Nephron progenitor cell (in vitro differentiated cells): ENCODE measurements at regions not wholly inside any gene's neighbourhood (a gene's known extent, or its start where the extent isn't known, plus 50 kb on each side); places are given as distances from the start of the nearest gene placed in this dataset.

ENCODE experiments used
- DNase-seq: peaks from one replicate; pipeline ENCODE4 v3.0.0; 2021
- H3K27ac Mint-ChIP-seq: 2 replicates; pipeline ENCODE4 v1.8.0; 2021; ENCODE audit warnings: mild to moderate bottlenecking, moderate library complexity, mixed read lengths
- H3K27me3 Mint-ChIP-seq: 2 replicates; pipeline ENCODE4 v1.8.0; 2021; ENCODE audit warnings: mild to moderate bottlenecking, low read depth, mixed read lengths; ENCODE audit not compliant: poor library complexity
- H3K36me3 Mint-ChIP-seq: 2 replicates; pipeline ENCODE4 v1.8.0; 2021; ENCODE audit warnings: low read depth, mixed read lengths
- H3K4me1 Mint-ChIP-seq: 2 replicates; pipeline ENCODE4 v1.8.0; 2021; ENCODE audit warnings: mixed read lengths
- H3K4me3 Mint-ChIP-seq: 2 replicates; pipeline ENCODE4 v1.8.0; 2021; ENCODE audit warnings: mild to moderate bottlenecking, moderate library complexity, mixed read lengths
- H3K9me3 Mint-ChIP-seq: 2 replicates; pipeline ENCODE4 v1.8.0; 2021; ENCODE audit warnings: mild to moderate bottlenecking, moderate library complexity, mixed read lengths
- CTCF ChIP-seq: fragments of 200-600 bp; sonication (generic); IDR thresholded peaks from 2 replicates; pipeline ENCODE4 v1.5.0; 2021; ENCODE audit warnings: antibody characterized with exemption

GRCh38 chr18:51370996-51371395 lies 173.5 kb upstream of the MEX3C start:
- TF ChIP-seq CTCF = no peak
- Mint-ChIP-seq H3K4me3 (no peak overlapping the region), H3K27ac (no peak overlapping the region), H3K9me3 (peaks cover 31% of the 10 kb centered on the region), H3K36me3 (peaks cover 6% of the 10 kb centered on the region), H3K27me3 (no peaks in the 10 kb centered on the region), H3K4me1 (peaks cover 11% of the 10 kb centered on the region)
- DNase-seq = no peak

DNA sequence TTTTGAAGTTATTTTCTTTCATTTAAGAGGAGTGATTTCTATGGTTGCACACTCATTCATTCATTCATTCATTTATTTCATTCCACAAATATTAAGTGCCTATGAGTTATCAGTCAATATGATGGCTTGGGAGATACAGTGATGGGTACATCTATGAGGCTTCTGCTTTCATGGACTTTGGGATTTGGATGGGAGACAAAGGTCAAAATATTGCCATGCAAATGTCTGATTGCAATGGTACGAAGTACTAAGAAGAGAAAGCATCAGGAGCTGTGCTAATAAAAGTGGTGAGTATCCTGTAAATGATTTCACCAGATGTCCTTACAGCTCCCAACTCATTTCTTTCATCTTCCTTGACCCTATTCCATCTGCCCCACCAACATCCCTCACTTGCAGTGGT lies 174.4 kb upstream of the MEX3C start:
- H3K4me3 Mint-ChIP-seq = no peak overlapping the region
- peaks cover 11% of the 10 kb centered on the region for H3K4me1 Mint-ChIP-seq
- no peaks in the 10 kb centered on the region for H3K27me3 Mint-ChIP-seq
- no peak overlapping the region for H3K27ac Mint-ChIP-seq
- peaks cover 6% of the 10 kb centered on the region for H3K36me3 Mint-ChIP-seq
- peaks cover 34% of the 10 kb centered on the region for H3K9me3 Mint-ChIP-seq
- no peak for DNase-seq
- TF ChIP-seq CTCF = no peak

- no peak for TF ChIP-seq CTCF
- Mint-ChIP-seq H3K4me1 (no peaks in the 10 kb centered on the region), H3K9me3 (no peaks in the 10 kb centered on the region), H3K27me3 (peaks cover 2% of the 10 kb centered on the region), H3K27ac (no peak overlapping the region), H3K4me3 (no peak overlapping the region), H3K36me3 (no peaks in the 10 kb centered on the region)
- no peak for DNase-seq
Measured at GRCh38 chr18:51382081-51382480, 184.6 kb upstream of the MEX3C start.

GRCh38 chr18:51383116-51383515 lies 185.6 kb upstream of the MEX3C start:
- H3K27me3 Mint-ChIP-seq = peaks cover 2% of the 10 kb centered on the region
- H3K27ac Mint-ChIP-seq = peak overlapping the region; percentile 9
- H3K9me3 Mint-ChIP-seq = no peaks in the 10 kb centered on the region
- no peaks in the 10 kb centered on the region for H3K36me3 Mint-ChIP-seq
- TF ChIP-seq CTCF = no peak
- DNase-seq = no peak
- no peaks in the 10 kb centered on the region for H3K4me1 Mint-ChIP-seq
- H3K4me3 Mint-ChIP-seq = no peak overlapping the region

- DNase-seq = no peak
- no peak overlapping the region for H3K4me3 Mint-ChIP-seq
Measured at GRCh38 chr18:51383711-51384110, 186.2 kb upstream of the MEX3C start.

More at GRCh38 chr18:51383711-51384110, 186.2 kb upstream of the MEX3C start:
- no peaks in the 10 kb centered on the region for H3K9me3 Mint-ChIP-seq
- no peak overlapping the region for H3K27ac Mint-ChIP-seq
- no peaks in the 10 kb centered on the region for H3K4me1 Mint-ChIP-seq
- no peaks in the 10 kb centered on the region for H3K36me3 Mint-ChIP-seq
- no peak for TF ChIP-seq CTCF
- H3K27me3 Mint-ChIP-seq = peaks cover 2% of the 10 kb centered on the region
